HG02981 (cell line): ENCODE measurements at regions not wholly inside any gene's neighbourhood (a gene's known extent, or its start where the extent isn't known, plus 50 kb on each side); places are given as distances from the start of the nearest gene placed in this dataset.

Experiments
- ATAC-seq: cut with Tn5 transposase; IDR thresholded peaks from one replicate; pipeline ENCODE4 v1.9.1; 2021; ENCODE audit warnings: mild to moderate bottlenecking, moderate library complexity; ENCODE audit not compliant: unreplicated experiment

DNA sequence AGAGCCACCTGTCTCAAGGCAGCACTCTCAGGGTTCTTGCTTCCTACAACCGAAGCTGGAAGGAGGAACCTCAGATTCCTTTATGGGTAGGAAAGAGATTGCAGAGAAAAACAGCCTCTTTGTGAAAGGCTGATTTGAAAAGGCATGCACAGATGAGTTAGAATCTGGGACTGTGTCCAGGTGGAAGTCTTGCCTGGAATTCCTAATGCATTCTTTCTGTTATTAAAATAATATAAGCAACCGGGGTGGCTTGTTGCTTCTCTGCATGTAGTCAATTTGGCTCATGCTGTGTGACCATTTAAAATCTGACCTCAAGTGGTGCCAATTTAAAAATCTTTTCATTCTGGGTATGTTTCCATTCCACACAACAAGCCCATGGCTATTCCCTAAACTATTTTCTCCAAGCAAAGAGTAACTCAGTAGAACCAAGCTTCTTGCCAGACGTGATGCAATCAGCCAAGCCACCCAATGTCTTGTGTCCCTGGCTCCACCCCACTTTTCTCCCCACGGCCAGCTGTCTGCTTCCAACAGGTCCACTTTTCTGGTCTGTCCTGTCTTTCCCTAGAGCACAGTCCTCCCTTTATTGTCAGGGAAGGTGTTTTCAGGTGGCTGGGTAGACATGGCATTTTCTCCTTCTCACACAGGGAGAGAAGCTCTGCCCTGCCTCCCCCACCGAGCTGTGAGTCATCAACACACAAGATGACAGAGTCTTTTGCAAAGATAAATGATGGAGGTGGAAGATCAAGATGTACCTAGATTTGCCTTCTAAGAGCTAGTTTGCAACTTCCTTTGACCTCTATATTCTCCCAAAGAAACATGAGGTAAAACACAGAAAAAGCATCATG, 394.3 kb downstream of the FOXO1 start:
- ATAC-seq, result no peak

GRCh38 chr13:40272776-40273139, 393.7 kb downstream of the FOXO1 start:
- ATAC-seq, result no peak

- ATAC-seq, result no peak
These were observed 393.0 kb downstream of the FOXO1 start for GRCh38 chr13:40273253-40274025.

- ATAC-seq, result no peak
These were observed 392.3 kb downstream of the FOXO1 start for GRCh38 chr13:40274103-40274502.

- no peak for ATAC-seq
These were observed 391.3 kb downstream of the FOXO1 start for GRCh38 chr13:40275155-40275554.

DNA sequence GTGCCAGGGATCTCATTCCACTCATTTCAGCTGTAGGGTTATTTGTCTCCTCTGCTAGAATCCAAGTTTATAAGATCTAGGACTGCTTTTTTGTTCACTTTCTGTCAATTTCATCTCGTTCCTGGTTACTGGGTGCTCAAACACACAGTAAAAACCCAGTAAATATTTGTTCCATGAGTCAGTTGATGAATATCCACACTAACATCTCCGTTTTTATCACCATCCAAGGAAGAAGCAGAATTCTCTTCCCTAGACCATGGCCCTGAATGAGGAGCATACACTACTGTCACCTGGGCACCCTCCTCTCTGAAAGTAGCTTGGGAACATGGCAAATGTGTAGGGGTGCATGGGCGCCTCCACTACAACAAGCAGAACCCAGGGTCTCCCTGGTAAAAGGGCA, 390.8 kb downstream of the FOXO1 start:
- ATAC-seq, result no peak

- no peak for ATAC-seq
These were observed 382.8 kb downstream of the FOXO1 start for GRCh38 chr13:40283666-40284065.

DNA sequence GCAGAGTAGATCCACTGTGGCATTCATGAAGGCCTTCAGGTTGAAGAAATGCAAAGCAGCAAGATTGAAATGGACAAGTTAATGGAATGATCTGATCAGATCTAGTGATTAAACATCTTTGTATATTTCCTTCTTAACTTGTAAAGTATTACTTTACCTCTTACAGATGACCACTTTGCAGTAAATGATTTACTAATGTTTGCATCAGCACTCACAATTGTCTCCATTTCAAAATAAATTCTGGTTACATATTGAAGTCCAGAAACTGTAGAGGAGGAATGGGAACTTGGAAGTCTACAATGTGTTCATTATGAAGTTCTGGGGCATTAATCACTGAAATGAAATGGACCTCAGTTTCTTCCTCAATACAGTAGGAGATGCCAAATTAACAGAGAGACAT, 380.8 kb downstream of the FOXO1 start:
- ATAC-seq, result no peak

DNA sequence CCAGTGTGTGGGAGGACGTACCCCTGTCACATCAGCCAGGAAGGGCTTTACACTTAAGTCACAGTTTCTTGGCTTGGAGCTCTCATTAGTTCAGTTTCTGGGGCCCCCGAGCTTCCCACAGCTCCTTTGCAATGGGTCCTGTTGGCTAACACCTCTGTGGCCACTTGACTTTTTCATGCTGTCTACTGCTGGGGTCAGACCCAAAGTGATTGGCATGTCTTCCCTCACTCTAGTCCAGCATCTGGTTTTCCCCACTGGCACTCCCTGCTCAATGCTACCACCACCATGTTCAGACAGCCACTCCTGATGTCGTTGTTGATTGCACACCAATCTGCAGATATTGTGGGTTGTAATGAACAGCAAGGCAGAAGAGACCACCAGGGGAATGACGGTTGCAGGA, 379.0 kb downstream of the FOXO1 start:
- ATAC-seq, result no peak

DNA sequence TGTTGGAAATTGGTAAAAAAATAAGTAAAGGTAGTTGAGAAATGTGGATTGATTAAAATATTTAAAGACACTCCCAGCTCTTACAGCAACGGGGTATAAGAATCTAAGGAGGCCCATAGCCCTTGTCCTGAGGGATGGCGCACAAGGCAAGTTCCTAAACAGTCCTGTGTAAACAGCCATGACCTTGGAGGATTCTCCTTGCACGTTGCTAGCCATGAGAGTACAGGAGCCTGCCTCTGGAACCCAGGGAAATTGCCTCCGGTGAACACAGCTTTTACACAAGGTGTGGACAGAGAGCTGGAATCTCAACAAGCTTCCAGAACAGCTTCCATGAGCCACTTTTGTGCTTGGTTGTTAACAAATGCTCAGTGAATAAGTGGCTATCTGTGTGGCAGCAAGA, 378.2 kb downstream of the FOXO1 start:
- no peak for ATAC-seq

DNA sequence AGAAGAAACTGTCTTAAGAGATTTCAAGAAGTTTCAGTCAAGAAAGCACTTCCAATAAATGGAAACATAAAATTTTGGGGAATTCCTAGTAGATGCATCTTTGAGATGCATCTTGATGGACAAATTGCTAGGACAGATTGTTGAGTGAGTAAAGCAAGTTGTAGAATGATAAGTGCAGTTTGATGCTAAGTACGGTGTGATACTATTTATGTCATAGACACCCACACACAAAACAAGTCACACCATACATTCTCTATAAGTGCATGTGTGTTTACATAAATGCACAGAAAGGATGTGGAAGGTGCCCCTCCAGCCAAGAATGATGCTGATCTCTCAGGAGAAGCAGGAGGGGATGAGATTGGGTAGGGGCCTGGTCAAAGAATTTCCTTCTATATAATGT, 375.7 kb downstream of the FOXO1 start:
- ATAC-seq, result no peak

GRCh38 chr13:40292108-40292507, 374.3 kb downstream of the FOXO1 start:
- ATAC-seq, result no peak

DNA sequence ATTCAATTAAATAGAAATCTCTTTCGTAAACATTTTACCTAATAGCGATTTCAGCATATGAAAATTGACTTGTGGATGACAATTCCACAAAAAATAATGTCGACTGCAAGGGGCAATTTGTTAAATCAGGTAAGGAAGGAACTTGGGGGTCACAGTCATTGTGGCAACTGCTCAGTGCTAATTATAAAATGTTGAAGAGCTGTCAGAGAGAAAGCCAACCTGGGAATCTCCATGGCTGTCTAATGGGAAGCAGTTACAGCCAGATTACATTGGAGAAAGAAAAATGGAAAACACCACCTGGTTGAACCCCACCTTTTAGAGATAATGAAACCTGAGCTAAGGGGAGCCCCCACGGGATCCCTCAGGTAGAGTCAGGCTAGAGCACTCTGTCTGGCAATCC, 373.9 kb downstream of the FOXO1 start:
- no peak for ATAC-seq

- ATAC-seq, result no peak
These were observed 364.1 kb downstream of the FOXO1 start for GRCh38 chr13:40302351-40302750.

- ATAC-seq, result no peak
These were observed 362.1 kb downstream of the FOXO1 start for GRCh38 chr13:40304391-40304790.

- no peak for ATAC-seq
These were observed 359.6 kb downstream of the FOXO1 start for GRCh38 chr13:40306817-40307216.

- no peak for ATAC-seq
These were observed 356.6 kb downstream of the FOXO1 start for GRCh38 chr13:40309881-40310280.

GRCh38 chr13:40311356-40312101, 354.9 kb downstream of the FOXO1 start:
- no peak for ATAC-seq

DNA sequence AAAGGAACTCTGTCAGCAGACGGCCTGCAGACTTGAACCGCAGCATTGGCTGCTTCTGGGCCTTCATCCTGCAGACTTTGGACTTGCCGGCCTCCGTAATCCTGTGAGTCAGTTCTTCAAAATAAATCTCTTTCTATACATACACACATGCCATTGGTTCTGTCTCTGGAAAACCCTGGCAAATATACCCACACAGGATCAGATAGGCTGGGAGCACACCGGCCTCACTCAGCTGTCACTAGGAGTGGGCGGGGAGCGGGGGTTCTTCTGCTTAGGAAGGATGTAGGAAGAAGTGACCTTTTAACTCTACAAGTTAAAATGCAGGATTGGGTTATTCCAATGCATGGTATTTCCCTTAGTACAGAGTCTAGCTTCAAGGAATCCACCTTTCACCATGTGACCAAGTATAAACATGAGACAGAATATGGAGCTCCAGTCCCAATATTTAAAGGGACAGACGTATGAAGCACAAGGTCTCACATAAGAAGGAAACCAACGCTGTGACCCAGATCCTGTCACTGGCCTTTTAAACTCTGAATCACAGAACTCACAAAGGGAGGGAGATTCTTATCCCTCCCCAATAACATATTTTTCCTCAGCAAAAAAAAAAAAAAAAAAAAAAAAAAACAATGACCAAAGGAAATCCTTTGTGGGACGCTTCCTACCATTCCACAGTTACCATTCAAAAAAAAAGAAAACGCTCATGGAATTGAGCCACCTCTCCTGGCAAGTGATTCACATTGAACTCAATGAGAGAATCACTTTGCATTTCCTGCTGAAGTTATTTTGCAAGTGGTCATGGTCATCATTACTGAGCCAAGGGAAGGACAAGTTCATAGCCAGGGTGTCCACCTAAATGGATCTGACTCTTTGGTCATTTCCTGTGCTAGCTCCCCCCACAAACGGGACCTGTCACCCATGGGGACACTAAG, 352.9 kb downstream of the FOXO1 start:
- no peak for ATAC-seq

DNA sequence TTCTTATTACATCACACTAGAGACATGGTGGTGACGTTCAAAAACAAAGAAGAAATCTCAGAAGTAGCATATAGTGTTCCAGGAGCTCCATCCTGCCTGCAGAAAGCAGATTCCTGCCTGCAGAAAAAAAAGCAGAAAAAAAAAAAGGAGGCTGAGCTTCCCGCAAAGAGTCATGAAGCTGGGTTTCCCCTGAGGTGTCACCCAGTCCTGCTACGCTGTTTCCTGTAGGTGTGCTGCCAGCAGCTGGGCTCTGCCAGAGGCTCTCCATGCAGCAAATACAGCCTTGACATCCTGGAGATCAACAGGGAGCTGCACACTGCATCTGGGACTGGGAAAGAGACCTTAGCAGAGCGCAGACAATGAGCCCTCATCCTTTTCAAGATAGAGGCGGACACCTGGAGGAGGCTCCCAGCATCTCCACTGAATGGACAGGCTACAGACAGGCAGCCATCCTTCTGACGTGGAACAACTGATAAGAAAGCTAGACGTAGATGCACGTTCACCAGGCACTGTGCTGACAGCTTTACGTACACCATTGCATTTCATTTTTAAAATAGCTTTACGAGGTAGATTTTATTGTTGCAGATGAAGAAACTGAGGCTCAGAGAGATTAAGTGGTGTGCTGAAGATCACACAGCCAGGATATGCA, 350.9 kb downstream of the FOXO1 start:
- no peak for ATAC-seq
